Caco-2 (cell line): ENCODE measurements at regions not wholly inside any gene's neighbourhood (a gene's known extent, or its start where the extent isn't known, plus 50 kb on each side); places are given as distances from the start of the nearest gene placed in this dataset.

Experiments used
- BruUV-seq: library from RNA; stranded (reverse); fragments of 400-500 nt; replicated peaks from 2 replicates; lab custom pipeline; 2021; lab: Mats Ljungman, UMichigan
- CTCF ChIA-PET: fragments of 300-600 bp; sonication (Branson Sonifier 250); formaldehyde crosslinking; loops from one replicate; lab custom pipeline; 2022; ENCODE audit warnings: antibody characterized with exemption; lab: Charles Lee
- POLR2A ChIA-PET: fragments of 300-600 bp; sonication (Branson Sonifier 250); formaldehyde crosslinking; loops from one replicate; lab custom pipeline; 2022; ENCODE audit warnings: antibody characterized with exemption; lab: Charles Lee
- DNase-seq, 2 experiments: peaks; one replicate each; pipeline versions ENCODE4 v3.0.0 to v3.0.0-alpha.2; 2020 to 2022
- H3K27me3 ChIP-seq: replicated peaks from 2 replicates; pipeline ENCODE4 v1.6.0; 2011; ENCODE audit warnings: low read length; ENCODE audit not compliant: control insufficient read depth, insufficient read depth
- H3K36me3 ChIP-seq: 2 replicates; pipeline ENCODE4 v1.5.1; 2011; ENCODE audit warnings: low read length; ENCODE audit not compliant: control insufficient read depth, insufficient read depth
- H3K4me1 ChIP-seq: fragments of 250-450 bp; sonication (Bioruptor Pico); 2 replicates; pipeline ENCODE4 v1.5.1; 2020; ENCODE audit warnings: mild to moderate bottlenecking
- H3K4me3 ChIP-seq: 2 replicates; pipeline ENCODE4 v1.5.1; 2011; ENCODE audit warnings: low read depth, mild to moderate bottlenecking, control low read depth, low read length
- H3K9me3 ChIP-seq: fragments of 250-450 bp; sonication (Bioruptor Pico); 2 replicates; pipeline ENCODE4 v1.5.1; 2020; ENCODE audit warnings: mild to moderate bottlenecking, moderate library complexity
- H3K27ac Mint-ChIP-seq: one replicate; pipeline ENCODE4 v1.8.0; 2022; ENCODE audit warnings: mixed read lengths; ENCODE audit not compliant: unreplicated experiment
- H3K27me3 Mint-ChIP-seq: one replicate; pipeline ENCODE4 v1.8.0; 2022; ENCODE audit warnings: mixed read lengths; ENCODE audit not compliant: insufficient read depth, unreplicated experiment
- H3K36me3 Mint-ChIP-seq: one replicate; pipeline ENCODE4 v1.8.0; 2022; ENCODE audit warnings: mild to moderate bottlenecking, mixed read lengths; ENCODE audit not compliant: insufficient read depth, unreplicated experiment
- H3K4me1 Mint-ChIP-seq: one replicate; pipeline ENCODE4 v1.8.0; 2022; ENCODE audit warnings: low read depth, mixed read lengths; ENCODE audit not compliant: unreplicated experiment
- H3K4me3 Mint-ChIP-seq: one replicate; pipeline ENCODE4 v1.8.0; 2022; ENCODE audit warnings: mild to moderate bottlenecking, moderate library complexity, mixed read lengths; ENCODE audit not compliant: unreplicated experiment
- H3K9me3 Mint-ChIP-seq: one replicate; pipeline ENCODE4 v1.8.0; 2022; ENCODE audit warnings: mixed read lengths; ENCODE audit not compliant: unreplicated experiment
- intact Hi-C: fragments of 100-400 bp; cut with micrococcal nuclease; formaldehyde crosslinking; loops from one replicate; pipeline ENCODE4 v1.10.0; 2022; ENCODE audit not compliant: unreplicated experiment
- TF ChIP-seq, protein P1 (sequence below), 2 experiments: fragments of 200-600 bp in 1 of 2; IDR thresholded peaks; 1 replicate in 1 of 2; 2 replicates in 1 of 2; pipeline versions ENCODE4 v1.5.1 to v1.8.0; 2011 to 2022; ENCODE audit warnings: antibody characterized with exemption in 1 of 2, control low read depth in 1 of 2, inconsistent platforms in 1 of 2, low read depth in 1 of 2, low read length in 1 of 2, mild to moderate bottlenecking in 1 of 2, moderate library complexity in 1 of 2; ENCODE audit not compliant: insufficient read depth in 1 of 2, severe bottlenecking in 1 of 2, unreplicated experiment in 1 of 2

DNA sequence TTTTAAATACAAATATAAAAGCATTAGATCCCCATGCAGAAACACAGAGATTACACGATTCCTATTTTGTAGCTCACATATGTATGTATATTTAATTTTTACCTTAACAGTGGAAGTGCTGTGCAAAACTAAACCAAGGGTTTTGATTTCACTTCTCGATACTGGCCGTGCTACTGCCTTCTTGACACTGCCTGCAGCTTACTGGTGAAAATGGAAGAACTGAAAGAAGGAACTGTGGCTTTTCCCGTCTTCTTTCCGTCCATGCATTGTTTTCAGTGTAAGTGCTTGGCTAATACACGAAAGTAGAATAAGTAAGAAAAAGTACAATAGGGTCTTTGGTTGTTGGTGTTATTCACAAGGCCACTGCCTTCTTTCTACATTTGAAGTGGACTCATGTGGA, 129.5 kb downstream of the NDUFA10 start:
- Mint-ChIP-seq H3K27me3 (peaks cover 12% of the 10 kb centered on the region), H3K4me3 (no peak overlapping the region), H3K9me3 (no peaks in the 10 kb centered on the region), H3K27ac (no peak overlapping the region), H3K36me3 (no peaks in the 10 kb centered on the region), H3K4me1 (no peaks in the 10 kb centered on the region)
- Histone ChIP-seq H3K4me3 (no peak overlapping the region), H3K27me3 (no peaks in the 10 kb centered on the region), H3K4me1 (no peaks in the 10 kb centered on the region), H3K9me3 (no peaks in the 10 kb centered on the region), H3K36me3 (no peaks in the 10 kb centered on the region)
- BruUV-seq: no TSS peak
- TF ChIP-seq, protein P1, sequence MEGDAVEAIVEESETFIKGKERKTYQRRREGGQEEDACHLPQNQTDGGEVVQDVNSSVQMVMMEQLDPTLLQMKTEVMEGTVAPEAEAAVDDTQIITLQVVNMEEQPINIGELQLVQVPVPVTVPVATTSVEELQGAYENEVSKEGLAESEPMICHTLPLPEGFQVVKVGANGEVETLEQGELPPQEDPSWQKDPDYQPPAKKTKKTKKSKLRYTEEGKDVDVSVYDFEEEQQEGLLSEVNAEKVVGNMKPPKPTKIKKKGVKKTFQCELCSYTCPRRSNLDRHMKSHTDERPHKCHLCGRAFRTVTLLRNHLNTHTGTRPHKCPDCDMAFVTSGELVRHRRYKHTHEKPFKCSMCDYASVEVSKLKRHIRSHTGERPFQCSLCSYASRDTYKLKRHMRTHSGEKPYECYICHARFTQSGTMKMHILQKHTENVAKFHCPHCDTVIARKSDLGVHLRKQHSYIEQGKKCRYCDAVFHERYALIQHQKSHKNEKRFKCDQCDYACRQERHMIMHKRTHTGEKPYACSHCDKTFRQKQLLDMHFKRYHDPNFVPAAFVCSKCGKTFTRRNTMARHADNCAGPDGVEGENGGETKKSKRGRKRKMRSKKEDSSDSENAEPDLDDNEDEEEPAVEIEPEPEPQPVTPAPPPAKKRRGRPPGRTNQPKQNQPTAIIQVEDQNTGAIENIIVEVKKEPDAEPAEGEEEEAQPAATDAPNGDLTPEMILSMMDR (IDR thresholded peaks at IDR 0.05; ENCODE audit: insufficient read depth in 1 of 2, low read depth in 1 of 2, low read length in 1 of 2, severe bottlenecking in 1 of 2, unreplicated experiment in 1 of 2): no peak
- DNase-seq: no peak
- POLR2A ChIA-PET: no interaction called here
- CTCF ChIA-PET: no interaction called here
- intact Hi-C loops: no loop called here

DNA sequence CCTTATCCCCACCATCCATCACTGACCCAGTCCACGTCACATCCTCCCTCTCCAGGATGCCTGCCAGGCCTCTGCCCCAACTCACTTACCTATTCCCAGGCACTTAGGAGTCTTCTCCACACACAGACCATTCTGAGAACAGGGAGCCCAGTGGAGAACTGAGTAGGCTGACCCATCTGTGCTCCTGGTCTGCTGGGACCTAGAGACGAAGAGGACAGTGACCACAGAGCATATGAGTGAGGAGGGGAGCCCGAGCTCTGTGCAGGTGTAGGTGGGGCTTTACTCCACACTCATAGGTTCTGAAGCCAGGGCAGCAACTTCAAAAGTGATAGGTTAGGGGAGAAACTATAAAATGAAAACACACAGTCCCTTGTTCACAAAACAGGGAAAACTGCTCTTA, 130.0 kb downstream of the NDUFA10 start:
- no peaks in the 10 kb centered on the region for H3K36me3 Mint-ChIP-seq
- no peaks in the 10 kb centered on the region for H3K9me3 ChIP-seq
- no peak overlapping the region for H3K4me3 Mint-ChIP-seq
- BruUV-seq: no TSS peak
- no peak overlapping the region for H3K27ac Mint-ChIP-seq
- TF ChIP-seq, protein P1 (IDR thresholded peaks at IDR 0.05; ENCODE audit: insufficient read depth in 1 of 2, low read depth in 1 of 2, low read length in 1 of 2, severe bottlenecking in 1 of 2, unreplicated experiment in 1 of 2): no peak
- ChIA-PET CTCF (no interaction called here), POLR2A (no interaction called here)
- H3K27me3 ChIP-seq: no peaks in the 10 kb centered on the region
- H3K4me1 ChIP-seq: no peaks in the 10 kb centered on the region
- H3K27me3 Mint-ChIP-seq: peaks cover 12% of the 10 kb centered on the region
- intact Hi-C loops: no loop called here
- H3K36me3 ChIP-seq: no peaks in the 10 kb centered on the region
- no peak overlapping the region for H3K4me3 ChIP-seq
- no peaks in the 10 kb centered on the region for H3K4me1 Mint-ChIP-seq
- H3K9me3 Mint-ChIP-seq: no peaks in the 10 kb centered on the region
- no peak for DNase-seq

DNA sequence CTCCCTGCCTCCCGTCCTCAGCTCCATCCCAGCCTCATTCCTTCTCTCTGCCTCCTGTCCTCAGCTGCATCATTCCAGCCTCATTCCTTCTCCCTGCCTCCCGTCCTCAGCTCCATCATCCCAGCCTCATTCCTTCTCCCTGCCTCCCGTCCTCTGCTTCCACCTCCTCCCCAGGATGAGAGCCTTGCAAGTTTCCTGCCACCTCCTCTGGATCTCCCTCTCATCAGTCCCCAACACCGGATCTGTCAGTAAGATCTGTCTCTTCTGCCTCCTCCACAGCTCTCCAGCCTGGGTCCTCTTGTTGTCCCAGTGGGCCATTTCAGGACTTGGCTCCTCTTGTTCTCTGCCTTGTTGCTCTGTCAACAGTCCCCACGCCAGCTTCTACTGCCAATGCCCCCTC, 130.9 kb downstream of the NDUFA10 start:
- TF ChIP-seq, protein P1 (IDR thresholded peaks at IDR 0.05; ENCODE audit: insufficient read depth in 1 of 2, low read depth in 1 of 2, low read length in 1 of 2, severe bottlenecking in 1 of 2, unreplicated experiment in 1 of 2): no peak
- intact Hi-C loops: no loop called here
- peaks cover 12% of the 10 kb centered on the region for H3K27me3 Mint-ChIP-seq
- H3K36me3 ChIP-seq: no peaks in the 10 kb centered on the region
- no peak overlapping the region for H3K4me3 ChIP-seq
- H3K36me3 Mint-ChIP-seq: no peaks in the 10 kb centered on the region
- BruUV-seq: no TSS peak
- no peaks in the 10 kb centered on the region for H3K27me3 ChIP-seq
- ChIA-PET POLR2A (no interaction called here), CTCF (no interaction called here)
- no peak for DNase-seq
- no peak overlapping the region for H3K27ac Mint-ChIP-seq
- no peaks in the 10 kb centered on the region for H3K4me1 Mint-ChIP-seq
- H3K9me3 Mint-ChIP-seq: no peaks in the 10 kb centered on the region
- H3K4me1 ChIP-seq: no peaks in the 10 kb centered on the region
- no peaks in the 10 kb centered on the region for H3K9me3 ChIP-seq
- H3K4me3 Mint-ChIP-seq: no peak overlapping the region
